ENCODE measurements at regions not wholly inside any gene's neighbourhood (a gene's known extent, or its start where the extent isn't known, plus 50 kb on each side); places are given as distances from the start of the nearest gene placed in this dataset.

DNA sequence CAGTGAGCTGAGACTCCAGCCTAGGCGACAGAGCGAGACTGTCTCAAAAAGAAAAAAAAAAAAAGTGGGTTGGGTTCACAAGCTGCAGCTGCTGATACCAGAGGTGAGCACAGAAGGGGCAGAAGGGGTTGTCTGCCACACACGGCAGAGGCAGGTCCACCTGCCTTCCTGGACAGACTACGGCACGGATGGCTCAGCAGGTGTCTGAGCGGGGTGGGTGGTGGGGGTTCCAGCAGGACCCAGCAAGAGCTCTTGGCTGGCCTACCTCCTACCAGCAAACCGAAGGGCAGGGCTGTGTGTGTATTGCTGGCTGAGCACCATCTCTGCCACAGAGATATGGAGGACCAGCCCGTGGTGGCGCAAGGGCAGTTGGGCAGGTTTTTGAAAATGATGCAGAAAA lies 130.4 kb upstream of the ASB18 start:
- Mint-ChIP-seq H3K27ac (no peak overlapping the region), H3K36me3 (peaks cover 31% of the 10 kb centered on the region), H3K4me1 (no peaks in the 10 kb centered on the region), H3K9me3 (peaks cover 10% of the 10 kb centered on the region), H3K27me3 (ENCODE audit: low read depth) (no peaks in the 10 kb centered on the region), H3K4me3 (no peak overlapping the region)
- TF ChIP-seq, protein P1, sequence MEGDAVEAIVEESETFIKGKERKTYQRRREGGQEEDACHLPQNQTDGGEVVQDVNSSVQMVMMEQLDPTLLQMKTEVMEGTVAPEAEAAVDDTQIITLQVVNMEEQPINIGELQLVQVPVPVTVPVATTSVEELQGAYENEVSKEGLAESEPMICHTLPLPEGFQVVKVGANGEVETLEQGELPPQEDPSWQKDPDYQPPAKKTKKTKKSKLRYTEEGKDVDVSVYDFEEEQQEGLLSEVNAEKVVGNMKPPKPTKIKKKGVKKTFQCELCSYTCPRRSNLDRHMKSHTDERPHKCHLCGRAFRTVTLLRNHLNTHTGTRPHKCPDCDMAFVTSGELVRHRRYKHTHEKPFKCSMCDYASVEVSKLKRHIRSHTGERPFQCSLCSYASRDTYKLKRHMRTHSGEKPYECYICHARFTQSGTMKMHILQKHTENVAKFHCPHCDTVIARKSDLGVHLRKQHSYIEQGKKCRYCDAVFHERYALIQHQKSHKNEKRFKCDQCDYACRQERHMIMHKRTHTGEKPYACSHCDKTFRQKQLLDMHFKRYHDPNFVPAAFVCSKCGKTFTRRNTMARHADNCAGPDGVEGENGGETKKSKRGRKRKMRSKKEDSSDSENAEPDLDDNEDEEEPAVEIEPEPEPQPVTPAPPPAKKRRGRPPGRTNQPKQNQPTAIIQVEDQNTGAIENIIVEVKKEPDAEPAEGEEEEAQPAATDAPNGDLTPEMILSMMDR (IDR thresholded peaks at IDR 0.05; ENCODE audit: unreplicated experiment): no peak
- DNase-seq (ENCODE audit: low spot score in 2 of 2, unreplicated experiment in 2 of 2): no peak

DNA sequence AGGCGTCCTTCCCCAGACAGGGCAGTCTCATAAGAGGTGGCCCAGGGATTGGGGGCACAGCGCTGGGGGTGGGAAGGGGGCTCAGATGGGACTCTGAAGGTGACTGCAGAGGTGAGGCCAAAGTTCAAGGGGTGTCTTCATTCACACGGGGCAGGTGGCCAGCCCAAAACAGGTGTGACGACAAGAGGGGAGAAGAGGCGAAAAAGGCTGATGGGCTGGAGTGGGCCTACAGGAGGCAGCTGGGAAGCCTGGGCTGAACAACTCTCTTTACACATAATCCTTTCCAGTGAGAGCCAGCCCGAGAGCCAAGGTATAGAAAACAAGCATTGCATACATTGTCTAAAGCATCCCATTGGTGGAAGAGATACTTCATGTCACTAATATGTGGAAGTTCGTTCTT lies 130.9 kb upstream of the ASB18 start:
- H3K36me3 Mint-ChIP-seq: peaks cover 31% of the 10 kb centered on the region
- DNase-seq (ENCODE audit: low spot score in 2 of 2, unreplicated experiment in 2 of 2): no peak
- no peak overlapping the region for H3K27ac Mint-ChIP-seq
- no peaks in the 10 kb centered on the region for H3K4me1 Mint-ChIP-seq
- no peaks in the 10 kb centered on the region for H3K27me3 Mint-ChIP-seq (ENCODE audit: low read depth)
- H3K9me3 Mint-ChIP-seq: peaks cover 5% of the 10 kb centered on the region
- no peak overlapping the region for H3K4me3 Mint-ChIP-seq
- TF ChIP-seq, protein P1 (IDR thresholded peaks at IDR 0.05; ENCODE audit: unreplicated experiment): no peak

DNA sequence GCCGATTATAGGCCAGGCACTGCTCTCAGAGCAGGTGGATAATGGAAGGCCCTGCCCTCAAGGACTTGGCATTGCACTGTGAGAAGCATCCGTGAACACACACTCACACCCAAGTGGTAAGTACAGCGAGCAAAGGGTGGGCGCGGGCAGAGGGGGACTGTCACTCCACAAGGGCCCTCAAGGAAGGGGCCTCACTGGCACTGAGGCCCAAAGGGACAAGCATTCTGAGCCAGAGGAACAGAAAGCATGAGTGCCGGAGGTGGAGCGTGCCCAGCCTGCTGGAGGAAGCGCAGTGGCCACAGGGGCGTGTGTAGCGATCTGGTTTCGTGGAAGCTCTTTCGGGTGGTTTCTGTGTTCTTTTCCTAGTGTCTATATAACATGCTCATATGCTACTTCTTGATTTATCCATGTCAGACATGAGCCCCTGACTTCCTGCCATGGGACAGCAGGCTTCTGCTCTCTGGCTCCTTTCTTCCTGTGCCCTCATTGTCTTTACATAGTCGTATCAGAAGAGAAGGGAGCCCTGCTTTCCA lies 132.7 kb upstream of the ASB18 start:
- peaks cover 14% of the 10 kb centered on the region for H3K36me3 Mint-ChIP-seq
- no peaks in the 10 kb centered on the region for H3K9me3 Mint-ChIP-seq
- H3K27me3 Mint-ChIP-seq (ENCODE audit: low read depth): no peaks in the 10 kb centered on the region
- DNase-seq (ENCODE audit: low spot score in 2 of 2, unreplicated experiment in 2 of 2): no peak
- H3K4me1 Mint-ChIP-seq: no peaks in the 10 kb centered on the region
- TF ChIP-seq, protein P1 (IDR thresholded peaks at IDR 0.05; ENCODE audit: unreplicated experiment): no peak
- H3K4me3 Mint-ChIP-seq: no peak overlapping the region
- no peak overlapping the region for H3K27ac Mint-ChIP-seq

DNA sequence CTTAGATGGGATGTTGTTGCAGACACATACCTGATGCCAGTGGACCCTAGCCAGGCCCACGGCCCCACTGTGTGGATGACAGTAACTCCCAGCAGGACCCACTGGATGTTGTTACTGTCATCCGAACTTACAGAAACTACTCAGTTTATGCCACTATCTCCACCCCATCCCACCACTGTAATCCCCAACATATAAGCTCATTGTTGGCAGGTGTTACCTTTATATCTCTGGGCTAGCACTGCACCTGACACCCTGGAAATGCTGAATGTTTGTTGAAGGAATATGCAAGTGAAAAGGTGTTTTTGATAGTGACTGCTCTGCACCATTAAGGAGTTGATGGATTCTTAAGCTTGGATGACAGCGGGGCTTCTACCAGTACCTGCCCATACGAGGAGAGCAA lies 133.5 kb upstream of the ASB18 start:
- Mint-ChIP-seq H3K27ac (no peak overlapping the region), H3K4me1 (peaks cover 2% of the 10 kb centered on the region), H3K9me3 (no peaks in the 10 kb centered on the region), H3K27me3 (ENCODE audit: low read depth) (no peaks in the 10 kb centered on the region), H3K4me3 (no peak overlapping the region), H3K36me3 (peaks cover 12% of the 10 kb centered on the region)
- DNase-seq (ENCODE audit: low spot score in 2 of 2, unreplicated experiment in 2 of 2): no peak
- TF ChIP-seq, protein P1 (IDR thresholded peaks at IDR 0.05; ENCODE audit: unreplicated experiment): no peak

DNA sequence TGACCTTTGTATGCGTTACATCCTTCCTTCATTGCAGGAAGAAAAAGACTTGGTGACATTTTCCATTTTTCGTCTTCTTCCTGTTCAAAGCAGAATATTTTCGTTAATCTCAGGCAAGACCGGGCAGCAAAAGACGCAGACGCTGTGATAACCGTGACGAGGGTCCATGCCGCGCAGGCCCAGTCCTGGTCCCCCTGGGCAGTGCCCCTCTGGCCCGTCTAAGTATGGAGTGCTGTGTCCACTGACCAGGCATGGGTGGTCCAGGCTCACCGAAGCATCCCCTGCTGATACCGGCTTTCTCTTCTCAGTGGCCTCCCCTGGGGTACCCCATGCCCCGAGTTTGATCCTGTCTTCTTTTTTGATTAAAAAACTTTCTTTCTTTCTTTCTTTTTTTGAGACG lies 135.2 kb upstream of the ASB18 start:
- H3K4me1 Mint-ChIP-seq: peaks cover 2% of the 10 kb centered on the region
- H3K9me3 Mint-ChIP-seq: no peaks in the 10 kb centered on the region
- H3K4me3 Mint-ChIP-seq: no peak overlapping the region
- H3K27me3 Mint-ChIP-seq (ENCODE audit: low read depth): no peaks in the 10 kb centered on the region
- H3K27ac Mint-ChIP-seq: no peak overlapping the region
- H3K36me3 Mint-ChIP-seq: peaks cover 13% of the 10 kb centered on the region
- DNase-seq (ENCODE audit: low spot score in 2 of 2, unreplicated experiment in 2 of 2): no peak
- TF ChIP-seq, protein P1 (IDR thresholded peaks at IDR 0.05; ENCODE audit: unreplicated experiment): no peak

DNA sequence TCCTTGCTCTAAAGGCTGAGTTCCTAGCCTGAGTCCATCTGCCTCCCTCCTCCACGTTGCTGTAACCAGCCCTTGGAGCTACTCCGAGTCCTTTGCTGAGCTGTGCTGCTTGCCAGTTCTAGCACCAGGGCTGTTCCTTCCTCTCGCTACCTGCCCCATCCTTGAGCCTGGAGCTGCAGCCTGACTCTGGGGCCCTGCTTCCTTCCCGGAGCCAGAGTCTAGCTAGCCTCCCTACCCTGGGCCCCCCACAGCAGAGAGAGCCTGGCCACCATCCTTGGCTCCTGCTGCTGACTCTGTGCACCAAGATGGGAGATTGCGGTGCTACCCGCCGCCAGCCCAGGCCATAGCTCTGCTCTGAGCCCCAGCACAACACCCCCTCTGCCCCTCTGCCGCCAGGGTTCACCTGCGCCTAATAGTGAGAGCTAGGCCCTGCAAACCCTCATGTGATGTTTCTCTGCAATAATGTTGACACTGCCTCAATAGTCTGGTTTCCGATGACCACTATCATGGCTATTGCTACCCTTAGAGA lies 135.9 kb upstream of the ASB18 start:
- no peak overlapping the region for H3K27ac Mint-ChIP-seq
- TF ChIP-seq, protein P1 (IDR thresholded peaks at IDR 0.05; ENCODE audit: unreplicated experiment): no peak
- H3K4me3 Mint-ChIP-seq: no peak overlapping the region
- peaks cover 2% of the 10 kb centered on the region for H3K4me1 Mint-ChIP-seq
- peaks cover 17% of the 10 kb centered on the region for H3K36me3 Mint-ChIP-seq
- no peaks in the 10 kb centered on the region for H3K27me3 Mint-ChIP-seq (ENCODE audit: low read depth)
- H3K9me3 Mint-ChIP-seq: no peaks in the 10 kb centered on the region
- no peak for DNase-seq (ENCODE audit: low spot score in 2 of 2, unreplicated experiment in 2 of 2)
